GM12878 (cell line): ENCODE measurements at regions not wholly inside any gene's neighbourhood (a gene's known extent, or its start where the extent isn't known, plus 50 kb on each side); places are given as distances from the start of the nearest gene placed in this dataset.

ENCODE experiments used
- ATAC-seq: fragments of 200-7000 bp; cut with Tn5 transposase; 3 replicates; pipeline ENCODE4 v1.9.1; 2020; ENCODE audit warnings: mild to moderate bottlenecking, moderate library complexity
- BruUV-seq: library from RNA; stranded (reverse); fragments of 400-500 nt; replicated peaks from 2 replicates; lab custom pipeline; 2021; lab: Mats Ljungman, UMichigan
- CTCF ChIA-PET: fragments of 300-600 bp; sonication (Branson Sonifier 250); formaldehyde crosslinking; extraction: SDS; loops from one replicate; lab custom pipeline; 2021; ENCODE audit warnings: inconsistent platforms; lab: Yijun Ruan, JAX
- POLR2A ChIA-PET: fragments of 350-600 bp; formaldehyde crosslinking; extraction: SDS; loops from one replicate; lab custom pipeline; 2021; ENCODE audit warnings: inconsistent platforms; lab: Charles Lee
- RAD21 ChIA-PET: fragments of 300-600 bp; sonication (Branson Sonifier 250); formaldehyde crosslinking; loops from one replicate; lab custom pipeline; 2023; ENCODE audit warnings: antibody characterized with exemption; ENCODE audit not compliant: unreplicated experiment; lab: Charles Lee
- SMC1A ChIA-PET: fragments of 300-600 bp; sonication (Branson Sonifier 250); formaldehyde crosslinking; loops from one replicate; lab custom pipeline; 2023; ENCODE audit not compliant: unreplicated experiment, uncharacterized antibody; lab: Charles Lee
- DNase-seq: peaks from one replicate; pipeline ENCODE4 v3.0.0-alpha.2; 2011; ENCODE audit warnings: low read depth, low spot score
- FAIRE-seq: peaks from 3 replicates; lab custom pipeline; 2011; peaks lifted over from hg19 to GRCh38; lab: Jason Lieb, UNC
- H2AFZ ChIP-seq: 2 replicates; pipeline ENCODE4 v1.6.0; 2011; ENCODE audit warnings: low read depth, low read length, control low read depth; ENCODE audit not compliant: control insufficient read depth
- H3K27ac ChIP-seq: 2 replicates; pipeline ENCODE4 v1.5.1; 2011; ENCODE audit warnings: control low read depth; ENCODE audit not compliant: control insufficient read depth, insufficient read depth
- H3K27me3 ChIP-seq, 2 experiments: replicated peaks in 1 of 2; 2 replicates each; pipeline versions ENCODE4 v1.6.0 to v1.6.1; 2011; ENCODE audit warnings: low read length in 1 of 2; ENCODE audit not compliant: control insufficient read depth in 2 of 2, insufficient read depth in 2 of 2
- H3K36me3 ChIP-seq, 2 experiments: 2 replicates each; pipeline ENCODE4 v1.5.1; 2011; ENCODE audit warnings: low read length in 1 of 2; ENCODE audit not compliant: control insufficient read depth in 2 of 2, insufficient read depth in 2 of 2
- H3K4me1 ChIP-seq: 2 replicates; pipeline ENCODE4 v1.6.1; 2011; ENCODE audit warnings: mild to moderate bottlenecking, low read length, moderate library complexity, mixed read lengths; ENCODE audit not compliant: control insufficient read depth, insufficient read depth
- H3K4me2 ChIP-seq: 2 replicates; pipeline ENCODE4 v1.6.0; 2011; ENCODE audit warnings: control low read depth; ENCODE audit not compliant: control insufficient read depth, insufficient read depth
- H3K4me3 ChIP-seq: fragments of 200-600 bp; sonication (generic); 2 replicates; pipeline ENCODE4 v1.5.1; 2016
- H3K79me2 ChIP-seq: 2 replicates; pipeline ENCODE4 v1.6.0; 2011; ENCODE audit warnings: low read length; ENCODE audit not compliant: control insufficient read depth, insufficient read depth
- H3K9ac ChIP-seq: 2 replicates; pipeline ENCODE4 v1.8.0; 2011; ENCODE audit warnings: low read length, control low read depth, mixed read lengths; ENCODE audit not compliant: control insufficient read depth, insufficient read depth
- H3K9me3 ChIP-seq: replicated peaks from 3 replicates; pipeline ENCODE4 v1.5.1; 2011; ENCODE audit warnings: mild to moderate bottlenecking, low read length; ENCODE audit not compliant: control insufficient read depth, insufficient read depth
- H4K20me1 ChIP-seq: 2 replicates; pipeline ENCODE4 v1.6.0; 2011; ENCODE audit not compliant: control insufficient read depth, insufficient read depth
- BRCA1 ChIP-seq: IDR thresholded peaks from 2 replicates; pipeline ENCODE4 v1.6.1; 2011; ENCODE audit warnings: low read depth, low read length, improper control_type of control experiment
- CHD4 ChIP-seq: fragments of 200-600 bp; sonication (generic); IDR thresholded peaks from 2 replicates; pipeline ENCODE4 v1.6.1; 2016; ENCODE audit warnings: mild to moderate bottlenecking
- MTA3 ChIP-seq: IDR thresholded peaks from 2 replicates; pipeline ENCODE4 v1.6.1; 2012; ENCODE audit warnings: low read length, inconsistent platforms, borderline replicate concordance
- MYB ChIP-seq: fragments of 150-350 bp; IDR thresholded peaks from 2 replicates; pipeline ENCODE4 v1.6.1; 2014; ENCODE audit warnings: mild to moderate bottlenecking, low read depth, low read length, borderline replicate concordance
- NFYB ChIP-seq: IDR thresholded peaks from 2 replicates; pipeline ENCODE4 v1.6.1; 2011; ENCODE audit warnings: low read depth, mild to moderate bottlenecking, low read length, improper control_type of control experiment, moderate library complexity; ENCODE audit not compliant: insufficient read depth
- NRF1 ChIP-seq: conservative IDR thresholded peaks from 2 replicates; pipeline ENCODE4 v1.6.1; 2011; ENCODE audit warnings: mild to moderate bottlenecking, low read depth, low read length, improper control_type of control experiment
- PAX8 ChIP-seq: fragments of 450-650 bp; IDR thresholded peaks from 2 replicates; pipeline ENCODE4 v1.6.1; 2017; ENCODE audit warnings: mild to moderate bottlenecking, moderate library complexity
- RB1 ChIP-seq: fragments of 450-650 bp; formaldehyde crosslinking; IDR thresholded peaks from 2 replicates; pipeline ENCODE4 v1.6.1; 2017; ENCODE audit warnings: mild to moderate bottlenecking, borderline replicate concordance
- RCOR1 ChIP-seq: conservative IDR thresholded peaks from 2 replicates; pipeline ENCODE4 v1.6.1; 2012; ENCODE audit warnings: low read depth, low read length, improper control_type of control experiment
- ZNF384 ChIP-seq: IDR thresholded peaks from 2 replicates; pipeline ENCODE4 v1.6.1; 2012; ENCODE audit warnings: low read depth, mild to moderate bottlenecking, low read length, improper control_type of control experiment, borderline replicate concordance
- WGBS: methylation state at CpG from one replicate; pipeline ENCODE4 v1.1.6; 2016; ENCODE audit warnings: low lambda C conversion rate; ENCODE audit not compliant: insufficient replicate concordance, insufficient coverage; ENCODE audit errors: missing lambda C conversion rate; 5-methylcytosine and 5-hydroxymethylcytosine counted together
- in situ Hi-C: fragments of 300-500 bp; cut with MboI; formaldehyde crosslinking; loops from 9 replicates; pipeline ENCODE4 v1.14.3; 2018; ENCODE audit warnings: mixed read lengths
- intact Hi-C: fragments of 100-400 bp; cut with micrococcal nuclease; formaldehyde crosslinking; loops from one replicate; pipeline ENCODE4 v1.14.2; 2022; ENCODE audit not compliant: unreplicated experiment
- TF ChIP-seq, protein P1 (sequence below): fragments of 450-650 bp; formaldehyde crosslinking; IDR thresholded peaks from 2 replicates; pipeline ENCODE4 v1.5.0; 2022; ENCODE audit warnings: mild to moderate bottlenecking, missing genetic modification characterization
- TF ChIP-seq, protein P2 (sequence below): fragments of 450-650 bp; IDR thresholded peaks from 2 replicates; pipeline ENCODE4 v1.6.1; 2017; ENCODE audit warnings: antibody characterized with exemption, mild to moderate bottlenecking, moderate library complexity
- TF ChIP-seq, protein P3 (sequence below): fragments of 450-650 bp; IDR thresholded peaks from 2 replicates; pipeline ENCODE4 v1.6.1; 2018; ENCODE audit warnings: mild to moderate bottlenecking, low read depth, moderate library complexity; ENCODE audit not compliant: partially characterized antibody

DNA sequence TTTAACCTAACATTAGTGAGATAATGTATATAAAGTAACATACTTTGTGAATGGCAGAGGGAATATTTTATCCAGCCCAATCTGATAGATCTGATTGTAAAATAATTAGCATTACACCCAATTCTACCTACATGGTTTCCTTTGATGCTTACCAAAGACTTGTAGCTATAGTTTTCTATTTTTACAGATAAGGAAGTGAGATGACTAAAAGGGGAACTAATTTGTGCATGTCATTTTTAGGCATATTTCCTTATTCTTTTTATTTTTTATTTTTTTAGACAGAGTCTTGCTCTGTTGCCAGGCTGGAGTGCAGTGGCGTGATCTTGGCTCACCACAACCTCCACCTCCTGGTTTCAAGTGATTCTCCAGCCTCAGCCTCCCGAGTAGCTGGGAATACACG is 793.7 kb upstream of the LRRC4C start (continued):
- TF ChIP-seq, protein P1, sequence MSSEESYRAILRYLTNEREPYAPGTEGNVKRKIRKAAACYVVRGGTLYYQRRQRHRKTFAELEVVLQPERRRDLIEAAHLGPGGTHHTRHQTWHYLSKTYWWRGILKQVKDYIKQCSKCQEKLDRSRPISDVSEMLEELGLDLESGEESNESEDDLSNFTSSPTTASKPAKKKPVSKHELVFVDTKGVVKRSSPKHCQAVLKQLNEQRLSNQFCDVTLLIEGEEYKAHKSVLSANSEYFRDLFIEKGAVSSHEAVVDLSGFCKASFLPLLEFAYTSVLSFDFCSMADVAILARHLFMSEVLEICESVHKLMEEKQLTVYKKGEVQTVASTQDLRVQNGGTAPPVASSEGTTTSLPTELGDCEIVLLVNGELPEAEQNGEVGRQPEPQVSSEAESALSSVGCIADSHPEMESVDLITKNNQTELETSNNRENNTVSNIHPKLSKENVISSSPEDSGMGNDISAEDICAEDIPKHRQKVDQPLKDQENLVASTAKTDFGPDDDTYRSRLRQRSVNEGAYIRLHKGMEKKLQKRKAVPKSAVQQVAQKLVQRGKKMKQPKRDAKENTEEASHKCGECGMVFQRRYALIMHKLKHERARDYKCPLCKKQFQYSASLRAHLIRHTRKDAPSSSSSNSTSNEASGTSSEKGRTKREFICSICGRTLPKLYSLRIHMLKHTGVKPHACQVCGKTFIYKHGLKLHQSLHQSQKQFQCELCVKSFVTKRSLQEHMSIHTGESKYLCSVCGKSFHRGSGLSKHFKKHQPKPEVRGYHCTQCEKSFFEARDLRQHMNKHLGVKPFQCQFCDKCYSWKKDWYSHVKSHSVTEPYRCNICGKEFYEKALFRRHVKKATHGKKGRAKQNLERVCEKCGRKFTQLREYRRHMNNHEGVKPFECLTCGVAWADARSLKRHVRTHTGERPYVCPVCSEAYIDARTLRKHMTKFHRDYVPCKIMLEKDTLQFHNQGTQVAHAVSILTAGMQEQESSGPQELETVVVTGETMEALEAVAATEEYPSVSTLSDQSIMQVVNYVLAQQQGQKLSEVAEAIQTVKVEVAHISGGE (CRISPR knock-in tag): no peak

DNA sequence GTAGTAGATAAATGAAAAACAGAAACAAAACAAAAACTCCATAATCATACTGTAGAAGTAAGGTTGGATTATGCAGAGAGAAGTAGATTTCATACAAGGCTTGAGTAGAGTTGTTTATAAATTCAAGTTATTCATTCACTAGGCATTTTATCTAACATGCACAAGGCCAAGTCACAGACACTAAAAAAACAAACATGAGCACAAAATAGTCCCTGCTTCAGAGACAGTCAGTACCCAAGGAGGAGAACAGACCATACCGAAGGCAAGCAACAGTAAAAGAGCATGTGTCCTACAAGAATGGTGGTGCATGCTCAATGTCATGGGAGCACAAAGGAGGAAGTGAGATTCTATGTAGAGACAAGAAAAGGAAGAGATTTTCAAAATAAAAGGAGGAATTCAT is 796.5 kb upstream of the LRRC4C start:
- no TSS peak for BruUV-seq
- ChIA-PET SMC1A (no interaction called here), RAD21 (no interaction called here), POLR2A (no interaction called here), CTCF (no interaction called here)
- H3K79me2 ChIP-seq: no peaks in the 10 kb centered on the region
- H3K4me2 ChIP-seq: no peak overlapping the region
- H3K36me3 ChIP-seq: no peaks in the 10 kb centered on the region
- no peak for ATAC-seq
- H3K27ac ChIP-seq: no peak overlapping the region
- H3K9me3 ChIP-seq: no peaks in the 10 kb centered on the region; the same call in 2 of the 3 replicates
- H3K9ac ChIP-seq: no peak overlapping the region
- H3K4me3 ChIP-seq: no peak overlapping the region
- H3K27me3 ChIP-seq: no peaks in the 10 kb centered on the region
- intact Hi-C loops: no loop called here
- no peaks in the 10 kb centered on the region for H4K20me1 ChIP-seq
- H3K4me1 ChIP-seq: no peaks in the 10 kb centered on the region
- 13% methylated on average over 1 of the region's 1 CpG for WGBS
- FAIRE-seq: no peak
- no peak overlapping the region for H2AFZ ChIP-seq
- in situ Hi-C loops: no loop called here
- DNase-seq: no peak
- TF ChIP-seq RB1 (no peak), PAX8 (no peak), ZNF384 (no peak), MTA3 (no peak), BRCA1 (no peak), NFYB (no peak), RCOR1 (no peak), CHD4 (no peak), NRF1 (no peak), MYB (no peak)
- TF ChIP-seq, protein P2, sequence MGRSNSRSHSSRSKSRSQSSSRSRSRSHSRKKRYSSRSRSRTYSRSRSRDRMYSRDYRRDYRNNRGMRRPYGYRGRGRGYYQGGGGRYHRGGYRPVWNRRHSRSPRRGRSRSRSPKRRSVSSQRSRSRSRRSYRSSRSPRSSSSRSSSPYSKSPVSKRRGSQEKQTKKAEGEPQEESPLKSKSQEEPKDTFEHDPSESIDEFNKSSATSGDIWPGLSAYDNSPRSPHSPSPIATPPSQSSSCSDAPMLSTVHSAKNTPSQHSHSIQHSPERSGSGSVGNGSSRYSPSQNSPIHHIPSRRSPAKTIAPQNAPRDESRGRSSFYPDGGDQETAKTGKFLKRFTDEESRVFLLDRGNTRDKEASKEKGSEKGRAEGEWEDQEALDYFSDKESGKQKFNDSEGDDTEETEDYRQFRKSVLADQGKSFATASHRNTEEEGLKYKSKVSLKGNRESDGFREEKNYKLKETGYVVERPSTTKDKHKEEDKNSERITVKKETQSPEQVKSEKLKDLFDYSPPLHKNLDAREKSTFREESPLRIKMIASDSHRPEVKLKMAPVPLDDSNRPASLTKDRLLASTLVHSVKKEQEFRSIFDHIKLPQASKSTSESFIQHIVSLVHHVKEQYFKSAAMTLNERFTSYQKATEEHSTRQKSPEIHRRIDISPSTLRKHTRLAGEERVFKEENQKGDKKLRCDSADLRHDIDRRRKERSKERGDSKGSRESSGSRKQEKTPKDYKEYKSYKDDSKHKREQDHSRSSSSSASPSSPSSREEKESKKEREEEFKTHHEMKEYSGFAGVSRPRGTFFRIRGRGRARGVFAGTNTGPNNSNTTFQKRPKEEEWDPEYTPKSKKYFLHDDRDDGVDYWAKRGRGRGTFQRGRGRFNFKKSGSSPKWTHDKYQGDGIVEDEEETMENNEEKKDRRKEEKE: no peak
- TF ChIP-seq, protein P3, sequence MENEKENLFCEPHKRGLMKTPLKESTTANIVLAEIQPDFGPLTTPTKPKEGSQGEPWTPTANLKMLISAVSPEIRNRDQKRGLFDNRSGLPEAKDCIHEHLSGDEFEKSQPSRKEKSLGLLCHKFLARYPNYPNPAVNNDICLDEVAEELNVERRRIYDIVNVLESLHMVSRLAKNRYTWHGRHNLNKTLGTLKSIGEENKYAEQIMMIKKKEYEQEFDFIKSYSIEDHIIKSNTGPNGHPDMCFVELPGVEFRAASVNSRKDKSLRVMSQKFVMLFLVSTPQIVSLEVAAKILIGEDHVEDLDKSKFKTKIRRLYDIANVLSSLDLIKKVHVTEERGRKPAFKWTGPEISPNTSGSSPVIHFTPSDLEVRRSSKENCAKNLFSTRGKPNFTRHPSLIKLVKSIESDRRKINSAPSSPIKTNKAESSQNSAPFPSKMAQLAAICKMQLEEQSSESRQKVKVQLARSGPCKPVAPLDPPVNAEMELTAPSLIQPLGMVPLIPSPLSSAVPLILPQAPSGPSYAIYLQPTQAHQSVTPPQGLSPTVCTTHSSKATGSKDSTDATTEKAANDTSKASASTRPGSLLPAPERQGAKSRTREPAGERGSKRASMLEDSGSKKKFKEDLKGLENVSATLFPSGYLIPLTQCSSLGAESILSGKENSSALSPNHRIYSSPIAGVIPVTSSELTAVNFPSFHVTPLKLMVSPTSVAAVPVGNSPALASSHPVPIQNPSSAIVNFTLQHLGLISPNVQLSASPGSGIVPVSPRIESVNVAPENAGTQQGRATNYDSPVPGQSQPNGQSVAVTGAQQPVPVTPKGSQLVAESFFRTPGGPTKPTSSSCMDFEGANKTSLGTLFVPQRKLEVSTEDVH: no peak
